CD14-positive monocyte (primary cell): ENCODE measurements at regions not wholly inside any gene's neighbourhood (a gene's known extent, or its start where the extent isn't known, plus 50 kb on each side); places are given as distances from the start of the nearest gene placed in this dataset.

ENCODE experiments used
- DNase-seq, 3 donors: peaks; one replicate each; pipeline ENCODE4 v3.0.0-alpha.2; 2011 to 2022
- H2AFZ ChIP-seq: 2 replicates; pipeline ENCODE4 v1.6.0; 2012; ENCODE audit warnings: mild to moderate bottlenecking, low read depth, low read length, inconsistent platforms; ENCODE audit not compliant: insufficient read depth, poor library complexity, severe bottlenecking
- H3K27ac ChIP-seq, 2 donors: 1 replicate in 1 of 2; 2 replicates in 1 of 2; pipeline ENCODE4 v1.5.1; 2012 to 2013; ENCODE audit warnings: low read length in 2 of 2, control low read depth in 1 of 2, inconsistent platforms in 1 of 2, low read depth in 1 of 2, mild to moderate bottlenecking in 1 of 2
- H3K27me3 ChIP-seq, 2 donors: one replicate each; pipeline versions ENCODE4 v1.6.0 to v1.6.1; 2011 to 2013; ENCODE audit warnings: low read length in 2 of 2; ENCODE audit not compliant: control insufficient read depth in 2 of 2, insufficient read depth in 2 of 2
- H3K36me3 ChIP-seq, 2 donors: replicated peaks in 1 of 2; 1 replicate in 1 of 2; 2 replicates in 1 of 2; pipeline versions ENCODE4 v1.5.1 to v1.6.1; 2012 to 2013; ENCODE audit warnings: low read length in 2 of 2, control low read depth in 1 of 2, inconsistent platforms in 1 of 2, mild to moderate bottlenecking in 1 of 2; ENCODE audit not compliant: insufficient read depth in 2 of 2, control insufficient read depth in 1 of 2
- H3K4me1 ChIP-seq, 2 donors: 1 replicate in 1 of 2; 2 replicates in 1 of 2; pipeline versions ENCODE4 v1.5.1 to v1.6.1; 2012 to 2013; ENCODE audit warnings: low read length in 2 of 2, control low read depth in 1 of 2, inconsistent platforms in 1 of 2, mild to moderate bottlenecking in 1 of 2, moderate library complexity in 1 of 2; ENCODE audit not compliant: insufficient read depth in 2 of 2, control insufficient read depth in 1 of 2
- H3K4me2 ChIP-seq: replicated peaks from 2 replicates; pipeline ENCODE3; 2012; ENCODE audit warnings: low read length, moderate library complexity, mild to moderate bottlenecking; ENCODE audit not compliant: poor library complexity, severe bottlenecking; ENCODE audit errors: extremely low read depth
- H3K4me3 ChIP-seq, 3 experiments: fragments of 200-600 bp in 1 of 3; sonication (generic) in 1 of 3; replicated peaks in 1 of 3; 1 replicate in 2 of 3; 2 replicates in 1 of 3; pipeline ENCODE4 v1.5.1; 2011 to 2013; ENCODE audit warnings: low read length in 3 of 3, mild to moderate bottlenecking in 3 of 3, control low read depth in 2 of 3, low read depth in 2 of 3, inconsistent platforms in 1 of 3, moderate library complexity in 1 of 3
- H3K79me2 ChIP-seq: 2 replicates; pipeline ENCODE4 v1.6.0; 2012; ENCODE audit warnings: mild to moderate bottlenecking, control low read depth, inconsistent platforms, low read length, moderate library complexity; ENCODE audit not compliant: insufficient read depth
- H3K9ac ChIP-seq: 2 replicates; pipeline ENCODE4 v1.6.0; 2017; ENCODE audit warnings: low read length, mild to moderate bottlenecking; ENCODE audit not compliant: insufficient read depth, poor library complexity, severe bottlenecking
- H3K9me3 ChIP-seq, 2 donors: replicated peaks in 1 of 2; 1 replicate in 1 of 2; 2 replicates in 1 of 2; pipeline versions ENCODE4 v1.5.1 to v1.6.1; 2012 to 2013; ENCODE audit warnings: low read length in 2 of 2, control low read depth in 1 of 2; ENCODE audit not compliant: control insufficient read depth in 1 of 2, insufficient read depth in 1 of 2
- H4K20me1 ChIP-seq: 2 replicates; pipeline ENCODE4 v1.6.0; 2012; ENCODE audit warnings: mild to moderate bottlenecking, low read length, control low read depth, moderate library complexity; ENCODE audit not compliant: insufficient read depth
- H3K27ac Mint-ChIP-seq, 7 donors: one replicate each; pipeline ENCODE4 v1.8.0; 2020; ENCODE audit warnings: mild to moderate bottlenecking in 7 of 7, mixed read lengths in 7 of 7, moderate library complexity in 6 of 7, inconsistent platforms in 2 of 7
- H3K27me3 Mint-ChIP-seq, 3 donors: one replicate each; pipeline ENCODE4 v1.8.0; 2021 to 2022; ENCODE audit warnings: low read depth in 3 of 3, mild to moderate bottlenecking in 3 of 3, mixed read lengths in 3 of 3, moderate library complexity in 3 of 3, inconsistent platforms in 1 of 3
- H3K36me3 Mint-ChIP-seq, 2 donors: one replicate each; pipeline ENCODE4 v1.8.0; 2020; ENCODE audit warnings: mixed read lengths in 2 of 2, inconsistent platforms in 1 of 2, mild to moderate bottlenecking in 1 of 2
- H3K4me1 Mint-ChIP-seq: one replicate; pipeline ENCODE4 v1.8.0; 2020; ENCODE audit warnings: mild to moderate bottlenecking, mixed read lengths
- H3K4me3 Mint-ChIP-seq, 2 donors: one replicate each; pipeline ENCODE4 v1.8.0; 2020; ENCODE audit warnings: mild to moderate bottlenecking in 2 of 2, mixed read lengths in 2 of 2, moderate library complexity in 1 of 2
- H3K9me3 Mint-ChIP-seq, 7 donors: one replicate each; pipeline ENCODE4 v1.8.0; 2020 to 2022; ENCODE audit warnings: mixed read lengths in 7 of 7, mild to moderate bottlenecking in 6 of 7, moderate library complexity in 6 of 7, inconsistent platforms in 2 of 7
- CTCF ChIP-seq: fragments of 200-600 bp; IDR thresholded peaks from one replicate; pipeline ENCODE4 v1.8.0; 2022; ENCODE audit warnings: antibody characterized with exemption, mild to moderate bottlenecking
- WGBS: methylation state at CpG from one replicate; pipeline ENCODE4 v1.1.5; 2013; ENCODE audit warnings: missing lambda C conversion rate; ENCODE audit not compliant: insufficient coverage; 5-methylcytosine and 5-hydroxymethylcytosine counted together
- intact Hi-C, 2 donors: fragments of 100-400 bp; cut with micrococcal nuclease; formaldehyde crosslinking; loops; one replicate each; pipeline versions ENCODE4 v1.15.0 to v1.15.1; 2023

GRCh38 chr5:61670941-61671340 lies 338.9 kb downstream of the ZSWIM6 start:
- Mint-ChIP-seq H3K36me3 (no peaks in the 10 kb centered on the region), H3K27me3 (peaks cover 0 to 5% (median 1%) of the 10 kb centered on the region in 3 donors), H3K4me3 (no peak overlapping the region), H3K9me3 (no peaks in the 10 kb centered on the region), H3K4me1 (peaks cover 16% of the 10 kb centered on the region), H3K27ac (no peak overlapping the region)
- Histone ChIP-seq H4K20me1 (no peaks in the 10 kb centered on the region), H3K27me3 (no peaks in the 10 kb centered on the region), H2AFZ (no peak overlapping the region), H3K36me3 (no peaks in the 10 kb centered on the region), H3K4me3 (no peak overlapping the region), H3K79me2 (no peaks in the 10 kb centered on the region), H3K27ac (no peak overlapping the region), H3K4me2 (no peak overlapping the region), H3K4me1 (peaks cover 12 to 14% of the 10 kb centered on the region in 2 donors), H3K9me3 (no peaks in the 10 kb centered on the region), H3K9ac (no peak overlapping the region)
- no peak for DNase-seq
- intact Hi-C loops, result no loop called here
- 92% methylated on average over 2 of the region's 4 CpGs for WGBS
- no peak for TF ChIP-seq CTCF

GRCh38 chr5:61673007-61673735 lies 341.1 kb downstream of the ZSWIM6 start:
- no peak overlapping the region for H3K9ac ChIP-seq
- no peak overlapping the region for H3K4me3 ChIP-seq
- no peak for TF ChIP-seq CTCF
- peaks cover 1 to 3% (median 2%) of the 10 kb centered on the region in 3 donors for H3K27me3 Mint-ChIP-seq
- no peaks in the 10 kb centered on the region for H3K79me2 ChIP-seq
- H3K9me3 Mint-ChIP-seq, result no peaks in the 10 kb centered on the region
- H3K27ac Mint-ChIP-seq, result peak overlapping the region in 2 of 7 donors; percentile 6 to 57
- DNase-seq, result no peak
- no peak overlapping the region for H3K4me3 Mint-ChIP-seq
- H3K4me1 Mint-ChIP-seq, result peaks cover 10% of the 10 kb centered on the region
- H2AFZ ChIP-seq, result no peak overlapping the region
- H3K27ac ChIP-seq, result no peak overlapping the region
- intact Hi-C loops, result no loop called here
- no peaks in the 10 kb centered on the region for H3K36me3 ChIP-seq
- 61% methylated on average over 8 of the region's 9 CpGs for WGBS
- no peaks in the 10 kb centered on the region for H3K9me3 ChIP-seq
- H3K4me2 ChIP-seq, result no peak overlapping the region
- no peaks in the 10 kb centered on the region for H4K20me1 ChIP-seq
- no peaks in the 10 kb centered on the region for H3K27me3 ChIP-seq
- H3K36me3 Mint-ChIP-seq, result no peaks in the 10 kb centered on the region
- peaks cover 5 to 7% of the 10 kb centered on the region in 2 donors for H3K4me1 ChIP-seq
